ENCODE measurements at regions not wholly inside any gene's neighbourhood (a gene's known extent, or its start where the extent isn't known, plus 50 kb on each side); places are given as distances from the start of the nearest gene placed in this dataset.

GRCh38 chr5:33273985-33274384 is 166.8 kb upstream of the TARS1 start:
- Histone ChIP-seq H3K36me3 (no peaks in the 10 kb centered on the region), H3K4me3 (no peak overlapping the region), H3K4me1 (peaks cover 0 to 13% (median 0%) of the 10 kb centered on the region in 4 donors), H3K27me3 (no peaks in the 10 kb centered on the region), H3K27ac (no peak overlapping the region), H3K9me3 (no peaks in the 10 kb centered on the region)
- no peak for TF ChIP-seq CTCF (IDR thresholded peaks at IDR 0.05)
- DNase-seq = no peak
- intact Hi-C loops (cut with DNase I; ENCODE audit: low total_unique reads) = no loop called here

GRCh38 chr5:33275391-33275790 is 165.4 kb upstream of the TARS1 start:
- Histone ChIP-seq H3K4me3 (no peak overlapping the region), H3K4me1 (peaks cover 0 to 13% (median 0%) of the 10 kb centered on the region in 4 donors), H3K27ac (no peak overlapping the region), H3K9me3 (no peaks in the 10 kb centered on the region), H3K36me3 (no peaks in the 10 kb centered on the region), H3K27me3 (no peaks in the 10 kb centered on the region)
- TF ChIP-seq CTCF (IDR thresholded peaks at IDR 0.05) = no peak
- intact Hi-C loops (cut with DNase I; ENCODE audit: low total_unique reads) = no loop called here
- DNase-seq = no peak

GRCh38 chr5:33275921-33276627 is 164.7 kb upstream of the TARS1 start:
- Histone ChIP-seq H3K27ac (no peak overlapping the region), H3K4me3 (no peak overlapping the region), H3K4me1 (peaks cover 0 to 15% (median 0%) of the 10 kb centered on the region in 4 donors), H3K27me3 (no peaks in the 10 kb centered on the region), H3K36me3 (no peaks in the 10 kb centered on the region), H3K9me3 (no peaks in the 10 kb centered on the region)
- TF ChIP-seq CTCF (IDR thresholded peaks at IDR 0.05) = no peak
- no peak for DNase-seq
- intact Hi-C loops (cut with DNase I; ENCODE audit: low total_unique reads) = no loop called here

GRCh38 chr5:33276628-33276950 is 164.2 kb upstream of the TARS1 start:
- TF ChIP-seq CTCF (IDR thresholded peaks at IDR 0.05) = no peak
- no peak overlapping the region for H3K27ac ChIP-seq
- peaks cover 0 to 18% (median 0%) of the 10 kb centered on the region in 4 donors for H3K4me1 ChIP-seq
- DNase-seq = no peak
- intact Hi-C loops (cut with DNase I; ENCODE audit: low total_unique reads) = no loop called here
- H3K27me3 ChIP-seq = no peaks in the 10 kb centered on the region
- H3K36me3 ChIP-seq = no peaks in the 10 kb centered on the region
- no peak overlapping the region for H3K4me3 ChIP-seq
- H3K9me3 ChIP-seq = no peaks in the 10 kb centered on the region

GRCh38 chr5:33277061-33277650 is 163.6 kb upstream of the TARS1 start:
- peaks cover 0 to 18% (median 0%) of the 10 kb centered on the region in 4 donors for H3K4me1 ChIP-seq
- H3K4me3 ChIP-seq = no peak overlapping the region
- H3K27ac ChIP-seq = no peak overlapping the region
- no peak for TF ChIP-seq CTCF (IDR thresholded peaks at IDR 0.05)
- no peaks in the 10 kb centered on the region for H3K36me3 ChIP-seq
- H3K27me3 ChIP-seq = no peaks in the 10 kb centered on the region
- DNase-seq = no peak
- intact Hi-C loops (cut with DNase I; ENCODE audit: low total_unique reads) = no loop called here
- no peaks in the 10 kb centered on the region for H3K9me3 ChIP-seq
